Gastrocnemius medialis (tissue), 4 donors: ENCODE measurements at regions not wholly inside any gene's neighbourhood (a gene's known extent, or its start where the extent isn't known, plus 50 kb on each side); places are given as distances from the start of the nearest gene placed in this dataset.

ENCODE experiments used
- CTCF ChIP-seq, 5 experiments: fragments of 450-650 bp in 3 of 5; fragments of 200-600 bp in 2 of 5; sonication (generic) in 2 of 5; IDR thresholded peaks in 4 of 5; conservative IDR thresholded peaks in 1 of 5; 1 replicate in 4 of 5; 2 replicates in 1 of 5; pipeline ENCODE4 v1.5.1; 2016 to 2019; ENCODE audit warnings: antibody characterized with exemption in 5 of 5, mild to moderate bottlenecking in 3 of 5, moderate library complexity in 3 of 5
- POLR2A ChIP-seq, 2 donors: fragments of 450-650 bp; IDR thresholded peaks; one replicate each; pipeline ENCODE4 v1.6.1; 2017; ENCODE audit warnings: antibody characterized with exemption in 2 of 2, mild to moderate bottlenecking in 2 of 2, moderate library complexity in 2 of 2

DNA sequence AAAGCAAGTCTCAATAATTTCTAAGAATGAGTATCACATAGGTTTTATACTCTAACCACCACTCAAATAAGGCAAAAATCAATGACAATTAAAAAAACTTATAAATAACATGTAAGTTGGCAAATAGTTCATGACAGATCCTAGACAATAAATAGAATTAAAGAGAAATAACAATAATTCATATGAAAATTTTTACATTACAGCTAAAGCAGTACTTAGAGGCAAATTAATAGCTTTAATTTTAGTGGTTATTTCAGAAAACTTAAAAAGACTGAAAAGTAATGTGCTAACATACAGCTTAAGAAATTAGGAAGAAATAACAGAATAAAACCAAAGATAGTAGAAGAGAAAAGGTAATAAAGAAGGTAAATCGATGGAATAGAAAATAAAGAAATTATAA lies 179.9 kb upstream of the SPAG17 start:
- TF ChIP-seq POLR2A (IDR thresholded peaks at IDR 0.05) (no peak), CTCF (IDR thresholded peaks at IDR 0.05 in 4 of 5, conservative IDR thresholded peaks at IDR 0.05 in 1 of 5) (no peak)
